ENCODE measurements at regions not wholly inside any gene's neighbourhood (a gene's known extent, or its start where the extent isn't known, plus 50 kb on each side); places are given as distances from the start of the nearest gene placed in this dataset.

GRCh38 chr3:188046561-188047211, 107.3 kb upstream of the LPP start:
- DNase-seq, result no peak

- DNase-seq, result no peak
These were observed 106.4 kb upstream of the LPP start for GRCh38 chr3:188047536-188047935.

- no peak for DNase-seq
These were observed 104.1 kb upstream of the LPP start for GRCh38 chr3:188049606-188050530.

GRCh38 chr3:188051801-188052168, 102.2 kb upstream of the LPP start:
- no peak for DNase-seq

- DNase-seq, result peak; percentile 46
These were observed 101.6 kb upstream of the LPP start for GRCh38 chr3:188052169-188053035.

- no peak for DNase-seq
These were observed 101.0 kb upstream of the LPP start for GRCh38 chr3:188053036-188053340.

- no peak for DNase-seq
These were observed 100.1 kb upstream of the LPP start for GRCh38 chr3:188053710-188054380.

- DNase-seq, result no peak
These were observed 99.4 kb upstream of the LPP start for GRCh38 chr3:188054541-188054940.

- DNase-seq, result no peak
These were observed 98.6 kb upstream of the LPP start for GRCh38 chr3:188055388-188055787.

GRCh38 chr3:188057124-188057523, 96.8 kb upstream of the LPP start:
- DNase-seq, result no peak

- DNase-seq, result no peak
These were observed 95.3 kb upstream of the LPP start for GRCh38 chr3:188058569-188059184.

- no peak for DNase-seq
These were observed 94.6 kb upstream of the LPP start for GRCh38 chr3:188059351-188059750.

GRCh38 chr3:188060264-188060835, 93.6 kb upstream of the LPP start:
- DNase-seq, result no peak

- no peak for DNase-seq
These were observed 93.0 kb upstream of the LPP start for GRCh38 chr3:188060840-188061544.

GRCh38 chr3:188062216-188062615, 91.7 kb upstream of the LPP start:
- no peak for DNase-seq

GRCh38 chr3:188064831-188065493, 89.0 kb upstream of the LPP start:
- no peak for DNase-seq

GRCh38 chr3:188066141-188066540, 87.8 kb upstream of the LPP start:
- no peak for DNase-seq

- DNase-seq, result no peak
These were observed 86.0 kb upstream of the LPP start for GRCh38 chr3:188067932-188068331.

- DNase-seq, result no peak
These were observed 85.6 kb upstream of the LPP start for GRCh38 chr3:188068342-188068741.

- no peak for DNase-seq
These were observed 82.3 kb upstream of the LPP start for GRCh38 chr3:188071636-188072035.

GRCh38 chr3:188076176-188076575, 77.8 kb upstream of the LPP start:
- no peak for DNase-seq

All from NCI-H2107 (cell line).